Kidney (tissue), 13 donors: ENCODE measurements at regions not wholly inside any gene's neighbourhood (a gene's known extent, or its start where the extent isn't known, plus 50 kb on each side); places are given as distances from the start of the nearest gene placed in this dataset.
"Not testable (repeated sequence)": the region's sequence is repeated elsewhere in the genome, so short reads cannot be mapped to it uniquely, and the experiment has no call there.

ENCODE experiments used
- DNase-seq, 5 donors: peaks; one replicate each; pipeline ENCODE4 v3.0.0-alpha.2; 2013 to 2020
- FAIRE-seq: peaks from 2 replicates; lab custom pipeline; 2012; peaks lifted over from hg19 to GRCh38; lab: Jason Lieb, UNC
- H3K27ac ChIP-seq, 2 donors: one replicate each; pipeline ENCODE4 v1.7.0; 2013; ENCODE audit warnings: low read depth in 2 of 2, low read length in 2 of 2, inconsistent platforms in 1 of 2
- H3K27me3 ChIP-seq: one replicate; pipeline ENCODE4 v1.7.1; 2013; ENCODE audit warnings: low read length, inconsistent platforms; ENCODE audit not compliant: control insufficient read depth, insufficient read depth
- H3K36me3 ChIP-seq, 3 donors: one replicate each; pipeline versions ENCODE4 v1.7.0 to v1.7.1; 2013; ENCODE audit warnings: low read length in 3 of 3, control low read depth in 1 of 3, inconsistent platforms in 1 of 3; ENCODE audit not compliant: insufficient read depth in 3 of 3, control insufficient read depth in 2 of 3
- H3K4me1 ChIP-seq, 3 donors: one replicate each; pipeline versions ENCODE4 v1.7.0 to v1.7.1; 2013; ENCODE audit warnings: low read length in 3 of 3, inconsistent platforms in 1 of 3, low read depth in 1 of 3; ENCODE audit not compliant: control insufficient read depth in 2 of 3, insufficient read depth in 2 of 3
- H3K4me3 ChIP-seq, 3 donors: one replicate each; pipeline versions ENCODE4 v1.7.0 to v1.8.1; 2013; ENCODE audit warnings: low read length in 3 of 3, control low read depth in 1 of 3, inconsistent platforms in 1 of 3
- H3K9ac ChIP-seq, 3 donors: one replicate each; pipeline versions ENCODE4 v1.7.0 to v1.7.1; 2013; ENCODE audit warnings: low read length in 3 of 3, control low read depth in 1 of 3, inconsistent platforms in 1 of 3
- H3K9me3 ChIP-seq, 3 donors: one replicate each; pipeline versions ENCODE4 v1.7.0 to v1.7.1; 2013; ENCODE audit warnings: low read length in 3 of 3, control low read depth in 1 of 3, inconsistent platforms in 1 of 3; ENCODE audit not compliant: control insufficient read depth in 2 of 3, insufficient read depth in 1 of 3
- intact Hi-C: fragments of 100-400 bp; cut with DNase I; formaldehyde crosslinking; loops from one replicate; pipeline ENCODE4 v1.11.1; 2022
- TF ChIP-seq, protein P1 (sequence below): IDR thresholded peaks from 3 replicates; pipeline ENCODE4 v1.5.1; 2012; ENCODE audit warnings: mild to moderate bottlenecking, moderate library complexity, borderline replicate concordance; ENCODE audit not compliant: insufficient read depth; ENCODE audit errors: extremely low read depth
- donor health status: control.
- donor health status: control.
- donor health status: control.
- donor health status: control.
- donor health status: control.
- donor health status: DM: yes; HTN: yes; CAD: no.
- donor health status: Normal renal cell carcinoma (clear cell type).

DNA sequence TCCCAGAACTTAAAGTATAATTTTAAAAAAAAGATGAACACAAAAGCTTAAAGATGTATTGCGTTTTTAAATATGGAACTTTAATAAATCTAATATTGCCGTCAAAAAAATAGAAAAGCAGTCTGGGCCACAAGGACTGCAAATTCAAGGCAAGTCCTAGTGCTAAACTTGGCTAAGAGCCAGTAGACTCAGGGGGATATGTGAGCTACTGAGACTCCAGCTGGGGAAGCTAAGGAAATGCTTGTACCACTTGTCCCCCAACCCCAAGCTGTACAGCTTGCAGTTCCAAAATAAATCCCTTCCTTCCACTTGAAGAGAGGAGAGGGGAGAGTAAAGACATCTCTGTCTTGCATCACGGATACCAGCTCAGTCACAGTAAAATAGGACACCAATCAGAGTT lies 290.8 kb upstream of the FGF13 start:
- intact Hi-C loops = no loop called here

DNA sequence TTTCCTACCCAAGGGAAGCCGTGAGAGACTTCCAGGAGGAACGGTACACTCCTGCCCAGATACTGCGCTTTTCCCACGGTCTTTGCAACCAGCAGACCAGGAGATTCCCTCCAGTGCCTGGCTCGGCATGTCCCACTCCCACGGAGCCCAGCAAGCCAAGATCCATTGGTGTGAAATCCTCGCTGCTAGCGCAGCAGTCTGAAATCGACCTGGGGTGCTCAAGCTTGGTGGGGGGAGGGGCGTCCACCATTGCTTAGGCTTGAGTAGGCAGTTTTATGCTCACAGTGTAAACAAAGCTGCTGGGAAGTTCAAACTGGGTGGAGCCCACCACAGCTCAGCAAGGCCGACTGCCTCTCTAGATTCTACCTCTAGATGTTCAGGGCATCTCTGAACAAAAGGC lies 284.8 kb upstream of the FGF13 start:
- H3K36me3 ChIP-seq = no peaks in the 10 kb centered on the region
- TF ChIP-seq, protein P1, sequence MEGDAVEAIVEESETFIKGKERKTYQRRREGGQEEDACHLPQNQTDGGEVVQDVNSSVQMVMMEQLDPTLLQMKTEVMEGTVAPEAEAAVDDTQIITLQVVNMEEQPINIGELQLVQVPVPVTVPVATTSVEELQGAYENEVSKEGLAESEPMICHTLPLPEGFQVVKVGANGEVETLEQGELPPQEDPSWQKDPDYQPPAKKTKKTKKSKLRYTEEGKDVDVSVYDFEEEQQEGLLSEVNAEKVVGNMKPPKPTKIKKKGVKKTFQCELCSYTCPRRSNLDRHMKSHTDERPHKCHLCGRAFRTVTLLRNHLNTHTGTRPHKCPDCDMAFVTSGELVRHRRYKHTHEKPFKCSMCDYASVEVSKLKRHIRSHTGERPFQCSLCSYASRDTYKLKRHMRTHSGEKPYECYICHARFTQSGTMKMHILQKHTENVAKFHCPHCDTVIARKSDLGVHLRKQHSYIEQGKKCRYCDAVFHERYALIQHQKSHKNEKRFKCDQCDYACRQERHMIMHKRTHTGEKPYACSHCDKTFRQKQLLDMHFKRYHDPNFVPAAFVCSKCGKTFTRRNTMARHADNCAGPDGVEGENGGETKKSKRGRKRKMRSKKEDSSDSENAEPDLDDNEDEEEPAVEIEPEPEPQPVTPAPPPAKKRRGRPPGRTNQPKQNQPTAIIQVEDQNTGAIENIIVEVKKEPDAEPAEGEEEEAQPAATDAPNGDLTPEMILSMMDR = no peak
- H3K4me1 ChIP-seq = no peaks in the 10 kb centered on the region
- intact Hi-C loops = no loop called here
- DNase-seq = peak in 1 of 5 donors; percentile 38
- FAIRE-seq = no peak
- H3K9ac ChIP-seq = no peak overlapping the region
- no peak overlapping the region for H3K27ac ChIP-seq
- H3K27me3 ChIP-seq = no peaks in the 10 kb centered on the region
- no peaks in the 10 kb centered on the region for H3K9me3 ChIP-seq
- H3K4me3 ChIP-seq = no peak overlapping the region

More for the DNA sequence above, 290.8 kb upstream of the FGF13 start:
- Histone ChIP-seq H3K4me3 (no peak overlapping the region), H3K9me3 (no peaks in the 10 kb centered on the region), H3K9ac (no peak overlapping the region), H3K36me3 (no peaks in the 10 kb centered on the region), H3K4me1 (no peaks in the 10 kb centered on the region), H3K27me3 (no peaks in the 10 kb centered on the region), H3K27ac (no peak overlapping the region)
- FAIRE-seq (no peak), DNase-seq (no peak)
- TF ChIP-seq, protein P1 = no peak

DNA sequence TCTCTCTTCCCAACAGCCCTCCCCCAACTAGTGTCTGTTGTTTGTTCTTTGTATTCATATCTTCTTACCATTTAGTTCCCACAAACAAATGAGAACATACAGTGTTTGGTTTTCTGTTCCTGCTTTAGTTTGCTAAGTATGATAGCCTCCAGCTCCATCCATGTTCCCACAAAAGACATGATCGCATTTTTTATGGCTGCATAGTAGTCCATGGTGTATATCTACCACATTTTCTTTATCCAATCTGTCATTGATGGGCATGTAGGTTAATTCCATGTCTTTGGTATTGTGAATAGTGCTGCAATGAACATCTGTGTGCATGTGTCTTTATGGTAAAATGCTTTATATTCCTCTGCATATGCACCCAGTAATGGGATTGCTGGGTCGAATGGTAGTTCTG lies 283.9 kb upstream of the FGF13 start:
- Histone ChIP-seq H3K4me1 (no peaks in the 10 kb centered on the region), H3K27me3 (no peaks in the 10 kb centered on the region), H3K9ac (no peak overlapping the region), H3K27ac (no peak overlapping the region), H3K9me3 (no peaks in the 10 kb centered on the region), H3K36me3 (no peaks in the 10 kb centered on the region), H3K4me3 (no peak overlapping the region)
- FAIRE-seq (no peak), DNase-seq (no peak)
- TF ChIP-seq, protein P1 = no peak
- intact Hi-C loops = no loop called here

DNA sequence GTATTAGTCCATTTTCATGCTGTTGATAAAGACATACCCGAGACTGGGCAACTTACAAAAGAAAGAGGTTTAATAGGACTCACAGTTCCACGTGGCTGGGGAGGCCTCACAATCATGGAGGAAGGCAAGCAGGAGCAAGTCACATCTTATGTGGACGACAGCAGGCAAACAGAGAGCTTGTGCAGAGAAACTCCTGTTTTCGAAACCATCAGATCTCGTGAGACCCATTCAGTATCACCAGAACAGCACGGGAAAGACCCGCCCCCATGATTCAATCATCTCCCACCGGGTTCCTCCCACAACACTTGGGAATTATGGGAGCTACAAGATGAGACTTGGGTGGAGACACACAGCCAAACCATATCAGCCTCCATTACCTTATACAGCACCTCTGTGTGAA lies 278.9 kb upstream of the FGF13 start:
- H3K9ac ChIP-seq, H3K36me3 ChIP-seq, H3K27ac ChIP-seq, H3K9me3 ChIP-seq, H3K4me1 ChIP-seq, H3K27me3 ChIP-seq, intact Hi-C loops, FAIRE-seq, DNase-seq, H3K4me3 ChIP-seq: not testable (repeated sequence)
